ENCODE measurements at regions not wholly inside any gene's neighbourhood (a gene's known extent, or its start where the extent isn't known, plus 50 kb on each side); places are given as distances from the start of the nearest gene placed in this dataset.
"Not testable (repeated sequence)": the region's sequence is repeated elsewhere in the genome, so short reads cannot be mapped to it uniquely, and the experiment has no call there.

GRCh38 chr5:122668552-122668951 is 106.3 kb upstream of the SNX2 start:
- POLR2A ChIA-PET, result no interaction called here
- Histone ChIP-seq H3K79me2 (ENCODE audit: insufficient read depth, low read length) (no peaks in the 10 kb centered on the region), H3K9me3 (ENCODE audit: low read length) (no peaks in the 10 kb centered on the region), H3K36me3 (replicated peaks in 1 of 2; ENCODE audit: control insufficient read depth in 1 of 2, insufficient read depth in 2 of 2, low read length in 2 of 2) (no peaks in the 10 kb centered on the region), H3K4me3 (replicated peaks in 1 of 3; ENCODE audit: insufficient read depth in 1 of 3, low read depth in 2 of 3, low read length in 3 of 3) (no peak overlapping the region), H3K4me1 (ENCODE audit: insufficient read depth, low read length) (no peaks in the 10 kb centered on the region), H4K20me1 (ENCODE audit: insufficient read depth, low read length) (no peaks in the 10 kb centered on the region), H3K27ac (ENCODE audit: extremely low read length, insufficient read depth, low read length) (no peak overlapping the region), H2AFZ (ENCODE audit: low read length) (no peak overlapping the region), H3K9ac (ENCODE audit: insufficient read depth, low read depth, low read length) (no peak overlapping the region), H3K27me3 (ENCODE audit: control insufficient read depth in 1 of 2, insufficient read depth in 2 of 2, low read length in 2 of 2) (no peaks in the 10 kb centered on the region), H3K4me2 (ENCODE audit: low read depth, low read length) (no peak overlapping the region)
- BruUV-seq (replicated peaks), result no TSS peak
- no peak for ATAC-seq
- no peak for FAIRE-seq
- intact Hi-C loops (cut with micrococcal nuclease; ENCODE audit: unreplicated experiment) (no loop called here), in situ Hi-C loops (cut with HindIII; ENCODE audit: extremely low pct_ligation_motif_present, low pct_unique_long_range_greater_than_20kb) (no loop called here)
- no peak for DNase-seq (ENCODE audit: low spot score)
- CTCF ChIA-PET (ENCODE audit: low intra/inter-chr PET ratio, low total read pairs), result no interaction called here
- WGBS (ENCODE audit: low lambda C conversion rate), result 3% methylated on average over 2 of the region's 2 CpGs
- no peak for TF ChIP-seq ZNF501 (CRISPR knock-in tag; IDR thresholded peaks at IDR 0.05)
- TF ChIP-seq ZNF3 (CRISPR knock-in tag; IDR thresholded peaks at IDR 0.05), result no peak
- TF ChIP-seq MXD4 (CRISPR knock-in tag; IDR thresholded peaks at IDR 0.05), result no peak
- no peak for TF ChIP-seq ZFP1 (CRISPR knock-in tag; IDR thresholded peaks at IDR 0.05)
- TF ChIP-seq RERE (CRISPR knock-in tag; IDR thresholded peaks at IDR 0.05; ENCODE audit: low read depth), result no peak
- TF ChIP-seq ZNF562 (CRISPR knock-in tag; IDR thresholded peaks at IDR 0.05; ENCODE audit: borderline replicate concordance), result no peak
- TF ChIP-seq HMGXB3 (CRISPR knock-in tag; IDR thresholded peaks at IDR 0.05; ENCODE audit: borderline replicate concordance), result no peak

GRCh38 chr5:122669709-122670108 is 105.2 kb upstream of the SNX2 start:
- H3K36me3 ChIP-seq (replicated peaks in 1 of 2; ENCODE audit: control insufficient read depth in 1 of 2, insufficient read depth in 2 of 2, low read length in 2 of 2); BruUV-seq (replicated peaks); H4K20me1 ChIP-seq (ENCODE audit: insufficient read depth, low read length); CTCF ChIA-PET (ENCODE audit: low intra/inter-chr PET ratio, low total read pairs); FAIRE-seq; H3K4me3 ChIP-seq (replicated peaks in 1 of 3; ENCODE audit: insufficient read depth in 1 of 3, low read depth in 2 of 3, low read length in 3 of 3); in situ Hi-C loops (cut with HindIII; ENCODE audit: extremely low pct_ligation_motif_present, low pct_unique_long_range_greater_than_20kb); H3K27me3 ChIP-seq (ENCODE audit: control insufficient read depth in 1 of 2, insufficient read depth in 2 of 2, low read length in 2 of 2); ATAC-seq; POLR2A ChIA-PET; H3K9ac ChIP-seq (ENCODE audit: insufficient read depth, low read depth, low read length); H3K79me2 ChIP-seq (ENCODE audit: insufficient read depth, low read length); DNase-seq (ENCODE audit: low spot score); intact Hi-C loops (cut with micrococcal nuclease; ENCODE audit: unreplicated experiment); H3K4me1 ChIP-seq (ENCODE audit: insufficient read depth, low read length); H3K9me3 ChIP-seq (ENCODE audit: low read length); H3K27ac ChIP-seq (ENCODE audit: extremely low read length, insufficient read depth, low read length); H3K4me2 ChIP-seq (ENCODE audit: low read depth, low read length); H2AFZ ChIP-seq (ENCODE audit: low read length): not testable (repeated sequence)
- WGBS (ENCODE audit: low lambda C conversion rate), result 0% methylated on average over 1 of the region's 1 CpG
